ENCODE measurements at regions not wholly inside any gene's neighbourhood (a gene's known extent, or its start where the extent isn't known, plus 50 kb on each side); places are given as distances from the start of the nearest gene placed in this dataset.

DNA sequence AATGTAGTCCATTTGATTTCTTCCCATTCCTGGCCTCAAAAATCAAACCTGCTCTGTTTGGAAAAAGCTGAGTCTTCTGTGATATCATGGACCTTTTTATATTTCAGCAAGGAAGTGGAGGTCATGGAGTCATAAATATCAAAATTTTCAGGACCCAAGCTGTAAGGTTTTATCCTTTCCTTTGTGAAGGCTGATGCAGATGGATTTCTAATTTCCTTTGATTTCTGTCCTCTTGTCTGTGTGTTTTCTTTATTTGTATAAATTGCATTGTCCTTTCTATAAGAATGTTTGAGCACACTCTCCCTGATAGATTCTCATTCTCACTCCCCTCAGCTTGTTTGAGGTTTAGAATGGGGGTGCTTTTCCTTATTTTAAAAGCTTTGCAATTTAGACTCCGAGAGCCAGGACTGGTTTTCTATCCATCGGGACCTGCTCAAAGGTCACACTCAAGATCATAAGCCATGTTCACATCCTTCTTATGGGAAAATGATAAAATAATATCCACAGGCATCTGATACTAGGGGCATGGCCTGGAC is 127.4 kb upstream of the TMEM161B start:
- Histone ChIP-seq H3K79me2 (ENCODE audit: insufficient read depth, low read length) (no peaks in the 10 kb centered on the region), H3K9me3 (ENCODE audit: low read depth, low read length) (no peaks in the 10 kb centered on the region), H3K36me3 (ENCODE audit: insufficient read depth, low read length) (no peaks in the 10 kb centered on the region), H3K4me3 (ENCODE audit: insufficient read depth, low read length) (no peak overlapping the region), H3K4me1 (ENCODE audit: insufficient read depth, low read length) (no peaks in the 10 kb centered on the region), H2AFZ (ENCODE audit: low read length) (no peak overlapping the region), H3K27ac (ENCODE audit: low read depth, low read length) (no peak overlapping the region), H4K20me1 (ENCODE audit: insufficient read depth, low read length) (no peaks in the 10 kb centered on the region), H3K4me2 (ENCODE audit: insufficient read depth, low read length) (no peak overlapping the region), H3K27me3 (ENCODE audit: insufficient read depth, low read length) (no peaks in the 10 kb centered on the region)
- TF ChIP-seq, protein P1, sequence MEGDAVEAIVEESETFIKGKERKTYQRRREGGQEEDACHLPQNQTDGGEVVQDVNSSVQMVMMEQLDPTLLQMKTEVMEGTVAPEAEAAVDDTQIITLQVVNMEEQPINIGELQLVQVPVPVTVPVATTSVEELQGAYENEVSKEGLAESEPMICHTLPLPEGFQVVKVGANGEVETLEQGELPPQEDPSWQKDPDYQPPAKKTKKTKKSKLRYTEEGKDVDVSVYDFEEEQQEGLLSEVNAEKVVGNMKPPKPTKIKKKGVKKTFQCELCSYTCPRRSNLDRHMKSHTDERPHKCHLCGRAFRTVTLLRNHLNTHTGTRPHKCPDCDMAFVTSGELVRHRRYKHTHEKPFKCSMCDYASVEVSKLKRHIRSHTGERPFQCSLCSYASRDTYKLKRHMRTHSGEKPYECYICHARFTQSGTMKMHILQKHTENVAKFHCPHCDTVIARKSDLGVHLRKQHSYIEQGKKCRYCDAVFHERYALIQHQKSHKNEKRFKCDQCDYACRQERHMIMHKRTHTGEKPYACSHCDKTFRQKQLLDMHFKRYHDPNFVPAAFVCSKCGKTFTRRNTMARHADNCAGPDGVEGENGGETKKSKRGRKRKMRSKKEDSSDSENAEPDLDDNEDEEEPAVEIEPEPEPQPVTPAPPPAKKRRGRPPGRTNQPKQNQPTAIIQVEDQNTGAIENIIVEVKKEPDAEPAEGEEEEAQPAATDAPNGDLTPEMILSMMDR (IDR thresholded peaks at IDR 0.05; ENCODE audit: extremely low read depth, low read depth, low read length) = no peak
- DNase-seq (ENCODE audit: insufficient read length, low spot score, missing footprints) = no peak

DNA sequence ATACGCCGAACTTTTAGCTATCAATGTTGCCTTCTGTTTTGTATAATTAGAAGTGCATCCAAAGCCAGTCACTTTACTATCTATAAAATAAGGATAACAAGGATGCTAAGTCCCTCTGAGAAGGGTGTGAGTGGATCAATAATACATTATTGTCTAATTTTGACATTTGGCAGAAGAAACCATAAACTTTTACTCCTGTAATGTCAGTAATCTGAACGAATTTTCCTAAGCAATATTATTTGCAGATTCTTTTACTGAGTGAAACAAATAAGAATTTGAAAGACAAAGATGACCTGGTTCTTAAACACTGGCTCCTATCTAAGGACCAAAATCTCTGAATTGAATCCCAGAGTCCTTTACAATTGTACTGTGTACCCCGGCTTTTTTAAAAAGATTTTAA is 126.6 kb upstream of the TMEM161B start:
- H3K36me3 ChIP-seq (ENCODE audit: insufficient read depth, low read length) = no peaks in the 10 kb centered on the region
- no peak for DNase-seq (ENCODE audit: insufficient read length, low spot score, missing footprints)
- no peak overlapping the region for H3K4me2 ChIP-seq (ENCODE audit: insufficient read depth, low read length)
- H3K27me3 ChIP-seq (ENCODE audit: insufficient read depth, low read length) = no peaks in the 10 kb centered on the region
- no peak overlapping the region for H3K4me3 ChIP-seq (ENCODE audit: insufficient read depth, low read length)
- TF ChIP-seq, protein P1 (IDR thresholded peaks at IDR 0.05; ENCODE audit: extremely low read depth, low read depth, low read length) = no peak
- H3K27ac ChIP-seq (ENCODE audit: low read depth, low read length) = no peak overlapping the region
- no peak overlapping the region for H2AFZ ChIP-seq (ENCODE audit: low read length)
- H3K4me1 ChIP-seq (ENCODE audit: insufficient read depth, low read length) = no peaks in the 10 kb centered on the region
- H3K79me2 ChIP-seq (ENCODE audit: insufficient read depth, low read length) = no peaks in the 10 kb centered on the region
- H3K9me3 ChIP-seq (ENCODE audit: low read depth, low read length) = no peaks in the 10 kb centered on the region
- no peaks in the 10 kb centered on the region for H4K20me1 ChIP-seq (ENCODE audit: insufficient read depth, low read length)

DNA sequence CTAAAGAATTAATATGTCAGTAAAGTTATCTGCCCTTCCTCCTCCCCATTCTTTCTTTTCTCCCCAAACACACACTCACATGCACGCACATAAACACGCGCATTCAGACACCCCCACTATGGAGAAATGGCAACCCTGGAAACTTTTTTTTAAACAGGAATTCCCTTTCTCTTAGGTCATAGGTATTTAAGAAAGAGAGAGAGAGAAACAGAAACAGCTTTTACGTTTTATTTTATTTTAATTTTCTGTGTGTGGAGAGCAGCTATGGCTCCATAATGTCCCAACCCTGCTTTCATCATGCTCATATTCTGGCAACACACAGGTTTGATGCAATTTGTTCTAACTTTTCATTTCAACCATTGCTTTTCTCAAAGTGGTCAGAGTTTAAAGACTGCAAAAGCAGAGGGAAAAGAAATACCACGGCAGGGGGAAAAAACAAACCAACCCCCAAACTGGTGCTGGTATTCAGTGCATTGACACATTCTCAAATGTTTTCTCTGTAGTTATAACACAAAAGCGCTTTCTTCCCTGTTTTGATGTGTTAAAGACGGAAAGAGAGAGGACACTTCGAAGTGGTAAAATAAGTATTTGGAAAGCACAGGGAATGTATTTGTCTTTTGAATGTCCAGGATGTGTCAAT is 126.0 kb upstream of the TMEM161B start:
- TF ChIP-seq, protein P1 (IDR thresholded peaks at IDR 0.05; ENCODE audit: extremely low read depth, low read depth, low read length) = no peak
- no peak overlapping the region for H3K4me3 ChIP-seq (ENCODE audit: insufficient read depth, low read length)
- no peaks in the 10 kb centered on the region for H4K20me1 ChIP-seq (ENCODE audit: insufficient read depth, low read length)
- no peak overlapping the region for H3K27ac ChIP-seq (ENCODE audit: low read depth, low read length)
- no peaks in the 10 kb centered on the region for H3K79me2 ChIP-seq (ENCODE audit: insufficient read depth, low read length)
- no peak overlapping the region for H2AFZ ChIP-seq (ENCODE audit: low read length)
- no peaks in the 10 kb centered on the region for H3K4me1 ChIP-seq (ENCODE audit: insufficient read depth, low read length)
- DNase-seq (ENCODE audit: insufficient read length, low spot score, missing footprints) = no peak
- H3K36me3 ChIP-seq (ENCODE audit: insufficient read depth, low read length) = no peaks in the 10 kb centered on the region
- no peaks in the 10 kb centered on the region for H3K27me3 ChIP-seq (ENCODE audit: insufficient read depth, low read length)
- no peaks in the 10 kb centered on the region for H3K9me3 ChIP-seq (ENCODE audit: low read depth, low read length)
- H3K4me2 ChIP-seq (ENCODE audit: insufficient read depth, low read length) = no peak overlapping the region

DNA sequence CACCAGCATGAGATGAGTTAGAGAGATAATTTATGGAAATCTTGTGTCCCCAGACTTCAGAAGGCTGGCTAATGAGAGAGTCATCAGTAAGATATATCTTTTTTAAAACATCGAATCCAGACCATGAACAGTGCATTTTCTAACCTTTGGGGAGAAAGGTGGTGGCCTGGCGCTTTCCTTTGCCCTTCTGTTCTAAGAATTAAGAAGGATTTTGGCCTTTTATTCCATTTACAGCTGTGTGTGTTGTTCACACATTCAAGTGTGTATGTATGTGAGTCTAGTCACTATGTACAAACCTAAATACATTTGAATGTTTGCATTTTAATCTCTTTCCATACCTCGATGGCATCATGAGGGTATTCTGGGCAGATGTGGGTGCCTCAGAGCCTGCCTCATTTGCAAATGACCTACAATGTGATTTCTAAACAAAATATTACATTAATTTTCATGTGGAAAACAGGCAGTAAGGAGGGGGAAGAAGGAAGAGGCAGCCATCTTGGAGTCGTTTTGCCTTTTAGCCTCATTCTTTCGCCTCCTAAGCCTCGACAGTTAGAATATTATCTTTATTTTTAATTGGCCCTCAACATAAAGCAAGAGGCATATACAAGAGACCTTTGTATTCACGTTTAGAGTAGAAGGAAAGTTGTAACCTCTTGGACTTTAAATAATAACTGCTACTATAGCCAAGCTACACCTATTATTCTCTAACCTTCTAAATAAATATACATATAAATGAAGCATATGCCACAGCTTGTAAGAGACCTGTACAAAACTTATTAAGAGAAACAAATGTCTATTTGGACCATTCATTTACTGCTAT is 125.3 kb upstream of the TMEM161B start:
- H2AFZ ChIP-seq (ENCODE audit: low read length) = no peak overlapping the region

More for the DNA sequence above, 125.3 kb upstream of the TMEM161B start:
- Histone ChIP-seq H3K27ac (ENCODE audit: low read depth, low read length) (no peak overlapping the region), H3K4me1 (ENCODE audit: insufficient read depth, low read length) (no peaks in the 10 kb centered on the region), H3K4me2 (ENCODE audit: insufficient read depth, low read length) (no peak overlapping the region), H3K36me3 (ENCODE audit: insufficient read depth, low read length) (no peaks in the 10 kb centered on the region), H3K27me3 (ENCODE audit: insufficient read depth, low read length) (no peaks in the 10 kb centered on the region), H4K20me1 (ENCODE audit: insufficient read depth, low read length) (no peaks in the 10 kb centered on the region), H3K4me3 (ENCODE audit: insufficient read depth, low read length) (no peak overlapping the region), H3K79me2 (ENCODE audit: insufficient read depth, low read length) (no peaks in the 10 kb centered on the region), H3K9me3 (ENCODE audit: low read depth, low read length) (no peaks in the 10 kb centered on the region)
- TF ChIP-seq, protein P1 (IDR thresholded peaks at IDR 0.05; ENCODE audit: extremely low read depth, low read depth, low read length) = no peak
- no peak for DNase-seq (ENCODE audit: insufficient read length, low spot score, missing footprints)

Measured in osteoblast (primary cell).